ENCODE measurements at regions not wholly inside any gene's neighbourhood (a gene's known extent, or its start where the extent isn't known, plus 50 kb on each side); places are given as distances from the start of the nearest gene placed in this dataset.

- TF ChIP-seq EZH2 (IDR thresholded peaks at IDR 0.05; ENCODE audit: borderline replicate concordance, low read depth, low read length, severe bottlenecking) (no peak), CTCF (IDR thresholded peaks at IDR 0.05; ENCODE audit: borderline replicate concordance, extremely low read depth, low read length, poor library complexity, severe bottlenecking) (peak; percentile 88)
- no peak for ATAC-seq (ENCODE audit: insufficient read depth, low read depth)
- H3K4me1 ChIP-seq (ENCODE audit: insufficient read depth, low read length): no peaks in the 10 kb centered on the region
Measured at GRCh38 chr9:105842023-105842644, 147.8 kb downstream of the TMEM38B start.

GRCh38 chr9:105846825-105847224 lies 152.5 kb downstream of the TMEM38B start:
- H2AFZ ChIP-seq (ENCODE audit: low read depth, low read length): no peak overlapping the region
- H4K20me1 ChIP-seq (ENCODE audit: insufficient read depth, low read length): no peaks in the 10 kb centered on the region
- H3K9me3 ChIP-seq (ENCODE audit: insufficient read depth, low read length, severe bottlenecking): no peaks in the 10 kb centered on the region
- DNase-seq: no peak
- no peak overlapping the region for H3K27ac ChIP-seq (ENCODE audit: low read length)
- H3K4me3 ChIP-seq (ENCODE audit: low read depth in 1 of 2, low read length in 2 of 2): no peak overlapping the region
- no peak for ATAC-seq (ENCODE audit: insufficient read depth, low read depth)
- no peaks in the 10 kb centered on the region for H3K4me1 ChIP-seq (ENCODE audit: insufficient read depth, low read length)
- no peaks in the 10 kb centered on the region for H3K79me2 ChIP-seq (ENCODE audit: insufficient read depth, low read length)
- no peak for TF ChIP-seq CTCF (IDR thresholded peaks at IDR 0.05; ENCODE audit: borderline replicate concordance, extremely low read depth, low read length, poor library complexity, severe bottlenecking)
- TF ChIP-seq EZH2 (IDR thresholded peaks at IDR 0.05; ENCODE audit: borderline replicate concordance, low read depth, low read length, severe bottlenecking): no peak
- no peak overlapping the region for H3K4me2 ChIP-seq (ENCODE audit: insufficient read depth, low read length)
- H3K9ac ChIP-seq (ENCODE audit: low read depth, low read length): no peak overlapping the region
- no peaks in the 10 kb centered on the region for H3K27me3 ChIP-seq (ENCODE audit: insufficient read depth, low read length, poor library complexity)
- no peaks in the 10 kb centered on the region for H3K36me3 ChIP-seq (ENCODE audit: insufficient read depth, low read length)

More at GRCh38 chr9:105842023-105842644, 147.8 kb downstream of the TMEM38B start:
- H3K9ac ChIP-seq (ENCODE audit: low read depth, low read length): no peak overlapping the region
- H3K9me3 ChIP-seq (ENCODE audit: insufficient read depth, low read length, severe bottlenecking): no peaks in the 10 kb centered on the region
- H3K4me2 ChIP-seq (ENCODE audit: insufficient read depth, low read length): no peak overlapping the region
- H3K79me2 ChIP-seq (ENCODE audit: insufficient read depth, low read length): no peaks in the 10 kb centered on the region
- no peaks in the 10 kb centered on the region for H3K36me3 ChIP-seq (ENCODE audit: insufficient read depth, low read length)
- no peaks in the 10 kb centered on the region for H3K27me3 ChIP-seq (ENCODE audit: insufficient read depth, low read length, poor library complexity)
- DNase-seq: peak; percentile 32
- H4K20me1 ChIP-seq (ENCODE audit: insufficient read depth, low read length): no peaks in the 10 kb centered on the region
- H2AFZ ChIP-seq (ENCODE audit: low read depth, low read length): no peak overlapping the region
- no peak overlapping the region for H3K27ac ChIP-seq (ENCODE audit: low read length)
- no peak overlapping the region for H3K4me3 ChIP-seq (ENCODE audit: low read depth in 1 of 2, low read length in 2 of 2)

- TF ChIP-seq EZH2 (IDR thresholded peaks at IDR 0.05; ENCODE audit: borderline replicate concordance, low read depth, low read length, severe bottlenecking): no peak
- TF ChIP-seq CTCF (IDR thresholded peaks at IDR 0.05; ENCODE audit: borderline replicate concordance, extremely low read depth, low read length, poor library complexity, severe bottlenecking): no peak
- Histone ChIP-seq H3K27ac (ENCODE audit: low read length) (no peak overlapping the region), H4K20me1 (ENCODE audit: insufficient read depth, low read length) (no peaks in the 10 kb centered on the region), H3K9ac (ENCODE audit: low read depth, low read length) (no peak overlapping the region), H3K4me1 (ENCODE audit: insufficient read depth, low read length) (no peaks in the 10 kb centered on the region), H3K4me3 (ENCODE audit: low read depth in 1 of 2, low read length in 2 of 2) (no peak overlapping the region), H3K9me3 (ENCODE audit: insufficient read depth, low read length, severe bottlenecking) (no peaks in the 10 kb centered on the region), H3K4me2 (ENCODE audit: insufficient read depth, low read length) (no peak overlapping the region), H3K79me2 (ENCODE audit: insufficient read depth, low read length) (no peaks in the 10 kb centered on the region), H2AFZ (ENCODE audit: low read depth, low read length) (no peak overlapping the region), H3K27me3 (ENCODE audit: insufficient read depth, low read length, poor library complexity) (no peaks in the 10 kb centered on the region), H3K36me3 (ENCODE audit: insufficient read depth, low read length) (no peaks in the 10 kb centered on the region)
- ATAC-seq (ENCODE audit: insufficient read depth, low read depth) (no peak), DNase-seq (no peak)
Measured at GRCh38 chr9:105850852-105851500, 156.6 kb downstream of the TMEM38B start.

Measured in DND-41 (cell line).